Testis (tissue), 2 donors: ENCODE measurements at regions not wholly inside any gene's neighbourhood (a gene's known extent, or its start where the extent isn't known, plus 50 kb on each side); places are given as distances from the start of the nearest gene placed in this dataset.

ENCODE experiments used
- DNase-seq: peaks from one replicate; pipeline ENCODE4 v3.0.0-alpha.2; 2019
- H3K27ac ChIP-seq, 2 donors: fragments of 200-600 bp; sonication (generic); one replicate each; pipeline ENCODE4 v1.5.1; 2019
- H3K27me3 ChIP-seq: fragments of 200-600 bp; sonication (generic); one replicate; pipeline ENCODE4 v1.5.1; 2019
- H3K36me3 ChIP-seq: fragments of 200-600 bp; sonication (generic); one replicate; pipeline ENCODE4 v1.5.1; 2017; ENCODE audit warnings: low read depth; ENCODE audit errors: missing control alignments
- H3K4me1 ChIP-seq: fragments of 200-600 bp; sonication (generic); one replicate; pipeline ENCODE4 v1.5.1; 2019
- H3K4me3 ChIP-seq, 2 donors: fragments of 200-600 bp; sonication (generic); one replicate each; pipeline ENCODE4 v1.5.1; 2017 to 2019
- H3K9me3 ChIP-seq: fragments of 200-600 bp; sonication (generic); one replicate; pipeline ENCODE4 v1.5.1; 2017
- POLR2A ChIP-seq: fragments of 450-650 bp; IDR thresholded peaks from one replicate; pipeline ENCODE4 v1.6.1; 2017; ENCODE audit warnings: antibody characterized with exemption, mild to moderate bottlenecking, moderate library complexity
- WGBS, 2 donors: methylation state at CpG; one replicate each; pipeline ENCODE4 v1.1.5; 2018; 5-methylcytosine and 5-hydroxymethylcytosine counted together
- intact Hi-C: fragments of 100-400 bp; cut with DNase I; formaldehyde crosslinking; loops from one replicate; pipeline ENCODE4 v1.15.1; 2023; ENCODE audit warnings: low total_unique reads
- TF ChIP-seq, protein P1 (sequence below), 3 experiments: fragments of 450-650 bp in 2 of 3; fragments of 200-600 bp in 1 of 3; sonication (generic) in 1 of 3; IDR thresholded peaks; one replicate each; pipeline ENCODE4 v1.5.1; 2016 to 2019; ENCODE audit warnings: antibody characterized with exemption in 3 of 3, mild to moderate bottlenecking in 2 of 3, moderate library complexity in 1 of 3

DNA sequence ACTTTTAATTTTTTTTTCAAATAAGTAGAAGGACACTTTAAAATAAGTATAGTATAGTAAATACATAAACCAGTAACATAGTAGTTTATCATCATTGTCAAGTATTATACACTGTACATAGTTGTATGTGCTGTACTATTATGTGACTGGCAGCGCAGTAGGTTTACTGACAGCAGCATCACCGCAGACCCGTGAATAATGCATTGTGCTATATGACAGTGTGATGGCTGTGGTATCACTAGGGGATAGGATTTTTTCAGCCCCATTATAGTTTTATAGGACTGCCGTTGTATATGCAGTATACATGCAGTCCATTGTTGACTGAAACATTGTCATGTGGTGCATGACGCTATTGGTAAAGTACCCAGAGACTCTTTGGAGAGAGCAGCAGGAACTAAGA lies 306.5 kb downstream of the SQOR start:
- WGBS, 2 donors, result 94 to 95% methylated on average over 5 of the region's 5 CpGs
- no peaks in the 10 kb centered on the region for H3K27me3 ChIP-seq
- no peaks in the 10 kb centered on the region for H3K4me1 ChIP-seq
- H3K27ac ChIP-seq, result no peak overlapping the region
- no peaks in the 10 kb centered on the region for H3K36me3 ChIP-seq
- no peak overlapping the region for H3K4me3 ChIP-seq
- TF ChIP-seq, protein P1, sequence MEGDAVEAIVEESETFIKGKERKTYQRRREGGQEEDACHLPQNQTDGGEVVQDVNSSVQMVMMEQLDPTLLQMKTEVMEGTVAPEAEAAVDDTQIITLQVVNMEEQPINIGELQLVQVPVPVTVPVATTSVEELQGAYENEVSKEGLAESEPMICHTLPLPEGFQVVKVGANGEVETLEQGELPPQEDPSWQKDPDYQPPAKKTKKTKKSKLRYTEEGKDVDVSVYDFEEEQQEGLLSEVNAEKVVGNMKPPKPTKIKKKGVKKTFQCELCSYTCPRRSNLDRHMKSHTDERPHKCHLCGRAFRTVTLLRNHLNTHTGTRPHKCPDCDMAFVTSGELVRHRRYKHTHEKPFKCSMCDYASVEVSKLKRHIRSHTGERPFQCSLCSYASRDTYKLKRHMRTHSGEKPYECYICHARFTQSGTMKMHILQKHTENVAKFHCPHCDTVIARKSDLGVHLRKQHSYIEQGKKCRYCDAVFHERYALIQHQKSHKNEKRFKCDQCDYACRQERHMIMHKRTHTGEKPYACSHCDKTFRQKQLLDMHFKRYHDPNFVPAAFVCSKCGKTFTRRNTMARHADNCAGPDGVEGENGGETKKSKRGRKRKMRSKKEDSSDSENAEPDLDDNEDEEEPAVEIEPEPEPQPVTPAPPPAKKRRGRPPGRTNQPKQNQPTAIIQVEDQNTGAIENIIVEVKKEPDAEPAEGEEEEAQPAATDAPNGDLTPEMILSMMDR (IDR thresholded peaks at IDR 0.05), result no peak
- no peak for TF ChIP-seq POLR2A
- H3K9me3 ChIP-seq, result no peaks in the 10 kb centered on the region
- no peak for DNase-seq
- intact Hi-C loops, result no loop called here

DNA sequence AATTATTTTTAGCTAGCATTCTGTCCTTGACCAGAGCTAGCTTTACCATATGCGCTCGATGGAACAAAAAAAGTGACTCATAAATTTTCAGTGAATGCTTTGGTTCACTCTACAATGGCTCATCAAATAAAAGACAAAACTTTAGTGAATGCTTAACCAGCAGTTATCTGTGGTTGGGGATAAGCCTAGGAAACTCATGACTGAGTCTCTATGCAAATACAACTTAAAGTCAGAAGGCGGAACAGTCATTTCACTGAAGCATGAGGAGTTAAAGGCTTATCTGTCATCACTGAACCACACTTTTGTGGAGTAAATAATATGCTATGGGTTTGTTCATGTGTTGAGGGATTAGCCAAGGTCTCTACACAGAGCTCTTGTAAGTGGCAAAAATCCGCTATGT lies 308.4 kb downstream of the SQOR start:
- intact Hi-C loops, result no loop called here
- 79 to 82% methylated on average over 4 of the region's 4 CpGs for WGBS, 2 donors

DNA sequence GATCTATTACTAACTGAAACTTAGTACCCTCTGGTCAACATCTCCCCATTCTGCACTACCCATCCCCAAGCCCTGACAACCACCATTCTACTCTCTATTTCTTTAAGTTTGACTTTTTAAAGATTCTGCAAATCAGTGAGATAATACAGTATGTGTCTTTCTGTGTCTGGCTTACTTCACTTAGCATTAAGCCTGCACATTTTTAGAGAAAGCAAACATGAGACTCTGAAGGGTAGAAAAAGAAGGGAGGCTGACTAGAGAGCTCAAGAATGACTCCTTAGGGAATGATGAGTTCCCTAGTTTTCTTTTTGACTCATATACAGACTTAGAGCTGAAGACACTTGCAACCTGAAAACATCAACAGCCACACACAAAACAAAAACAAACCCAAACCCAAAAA lies 311.3 kb downstream of the SQOR start:
- H3K27ac ChIP-seq, result no peak overlapping the region
- no peak overlapping the region for H3K4me3 ChIP-seq
- H3K36me3 ChIP-seq, result no peaks in the 10 kb centered on the region
- no peak for TF ChIP-seq POLR2A
- TF ChIP-seq, protein P1 (IDR thresholded peaks at IDR 0.05), result no peak
- no peak for DNase-seq
- no peaks in the 10 kb centered on the region for H3K4me1 ChIP-seq
- intact Hi-C loops, result no loop called here
- H3K27me3 ChIP-seq, result no peaks in the 10 kb centered on the region
- H3K9me3 ChIP-seq, result no peaks in the 10 kb centered on the region

More for the DNA sequence above, 308.4 kb downstream of the SQOR start:
- H3K27ac ChIP-seq, result no peak overlapping the region
- H3K4me1 ChIP-seq, result no peaks in the 10 kb centered on the region
- H3K9me3 ChIP-seq, result no peaks in the 10 kb centered on the region
- no peaks in the 10 kb centered on the region for H3K27me3 ChIP-seq
- H3K36me3 ChIP-seq, result no peaks in the 10 kb centered on the region
- DNase-seq, result no peak
- H3K4me3 ChIP-seq, result no peak overlapping the region
- TF ChIP-seq, protein P1 (IDR thresholded peaks at IDR 0.05), result no peak
- no peak for TF ChIP-seq POLR2A

DNA sequence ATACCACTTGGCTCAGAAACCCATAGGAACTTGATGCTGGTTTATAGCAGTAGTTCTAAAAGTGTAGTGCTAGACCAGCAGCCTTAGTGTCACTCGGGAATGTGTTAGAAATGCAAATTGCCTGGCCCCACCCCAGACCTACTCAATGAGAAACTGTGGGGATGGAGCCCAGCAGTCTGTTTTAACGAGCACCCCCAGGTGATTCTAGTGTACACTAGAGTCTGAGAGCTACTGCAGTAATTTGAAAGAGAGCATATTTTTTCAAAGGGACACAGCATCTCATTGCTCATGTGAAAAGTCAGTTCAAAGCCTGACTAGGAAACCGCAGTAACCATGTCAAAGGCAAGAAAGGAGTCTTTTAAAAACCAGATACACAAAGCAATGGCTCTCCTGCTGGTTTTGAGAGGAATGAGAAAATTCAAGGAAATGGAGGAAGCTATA lies 313.4 kb downstream of the SQOR start:
- intact Hi-C loops, result no loop called here
- TF ChIP-seq, protein P1 (IDR thresholded peaks at IDR 0.05), result no peak
- no peak for TF ChIP-seq POLR2A
- no peaks in the 10 kb centered on the region for H3K27me3 ChIP-seq
- H3K9me3 ChIP-seq, result no peaks in the 10 kb centered on the region
- 54 to 60% methylated on average over 3 of the region's 3 CpGs for WGBS, 2 donors
- no peak overlapping the region for H3K4me3 ChIP-seq
- no peaks in the 10 kb centered on the region for H3K4me1 ChIP-seq
- no peak for DNase-seq
- no peaks in the 10 kb centered on the region for H3K36me3 ChIP-seq
- no peak overlapping the region for H3K27ac ChIP-seq

DNA sequence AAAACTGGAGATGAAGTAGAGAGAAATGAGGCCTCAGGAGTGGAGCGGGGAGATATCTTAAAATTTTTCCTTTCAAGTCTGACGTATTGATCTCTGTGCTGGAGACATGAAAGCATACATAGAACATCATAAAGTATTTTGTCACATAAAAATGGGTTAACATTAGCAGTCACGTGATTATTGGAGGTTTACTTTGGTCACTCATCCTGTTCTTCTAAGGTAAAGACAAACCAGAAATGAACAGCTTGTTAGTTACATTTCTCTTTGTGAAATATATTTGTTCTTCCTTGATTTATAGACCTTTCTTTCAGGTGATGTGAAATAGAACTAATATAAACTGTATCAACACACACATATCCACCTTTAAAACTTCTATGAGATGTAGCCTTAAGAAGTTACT lies 324.1 kb downstream of the SQOR start:
- H3K36me3 ChIP-seq, result no peaks in the 10 kb centered on the region
- H3K4me1 ChIP-seq, result no peaks in the 10 kb centered on the region
- H3K9me3 ChIP-seq, result no peaks in the 10 kb centered on the region
- WGBS, 2 donors, result 83% methylated on average over 3 of the region's 3 CpGs
- DNase-seq, result no peak
- intact Hi-C loops, result no loop called here
- H3K27me3 ChIP-seq, result no peaks in the 10 kb centered on the region
- no peak overlapping the region for H3K27ac ChIP-seq
- TF ChIP-seq, protein P1 (IDR thresholded peaks at IDR 0.05), result no peak
- no peak for TF ChIP-seq POLR2A
- H3K4me3 ChIP-seq, result no peak overlapping the region
